GM12878 (cell line): ENCODE measurements at regions not wholly inside any gene's neighbourhood (a gene's known extent, or its start where the extent isn't known, plus 50 kb on each side); places are given as distances from the start of the nearest gene placed in this dataset.

Source experiments
- ATAC-seq: fragments of 200-7000 bp; cut with Tn5 transposase; 3 replicates; pipeline ENCODE4 v1.9.1; 2020; ENCODE audit warnings: mild to moderate bottlenecking, moderate library complexity
- BruUV-seq: library from RNA; stranded (reverse); fragments of 400-500 nt; replicated peaks from 2 replicates; lab custom pipeline; 2021; lab: Mats Ljungman, UMichigan
- CTCF ChIA-PET: fragments of 300-600 bp; sonication (Branson Sonifier 250); formaldehyde crosslinking; extraction: SDS; loops from one replicate; lab custom pipeline; 2021; ENCODE audit warnings: inconsistent platforms; lab: Yijun Ruan, JAX
- POLR2A ChIA-PET: fragments of 350-600 bp; formaldehyde crosslinking; extraction: SDS; loops from one replicate; lab custom pipeline; 2021; ENCODE audit warnings: inconsistent platforms; lab: Charles Lee
- RAD21 ChIA-PET: fragments of 300-600 bp; sonication (Branson Sonifier 250); formaldehyde crosslinking; loops from one replicate; lab custom pipeline; 2023; ENCODE audit warnings: antibody characterized with exemption; ENCODE audit not compliant: unreplicated experiment; lab: Charles Lee
- SMC1A ChIA-PET: fragments of 300-600 bp; sonication (Branson Sonifier 250); formaldehyde crosslinking; loops from one replicate; lab custom pipeline; 2023; ENCODE audit not compliant: unreplicated experiment, uncharacterized antibody; lab: Charles Lee
- DNase-seq: peaks from one replicate; pipeline ENCODE4 v3.0.0-alpha.2; 2011; ENCODE audit warnings: low read depth, low spot score
- FAIRE-seq: peaks from 3 replicates; lab custom pipeline; 2011; peaks lifted over from hg19 to GRCh38; lab: Jason Lieb, UNC
- H2AFZ ChIP-seq: 2 replicates; pipeline ENCODE4 v1.6.0; 2011; ENCODE audit warnings: low read depth, low read length, control low read depth; ENCODE audit not compliant: control insufficient read depth
- H3K27ac ChIP-seq: 2 replicates; pipeline ENCODE4 v1.5.1; 2011; ENCODE audit warnings: control low read depth; ENCODE audit not compliant: control insufficient read depth, insufficient read depth
- H3K27me3 ChIP-seq, 2 experiments: replicated peaks in 1 of 2; 2 replicates each; pipeline versions ENCODE4 v1.6.0 to v1.6.1; 2011; ENCODE audit warnings: low read length in 1 of 2; ENCODE audit not compliant: control insufficient read depth in 2 of 2, insufficient read depth in 2 of 2
- H3K36me3 ChIP-seq, 2 experiments: 2 replicates each; pipeline ENCODE4 v1.5.1; 2011; ENCODE audit warnings: low read length in 1 of 2; ENCODE audit not compliant: control insufficient read depth in 2 of 2, insufficient read depth in 2 of 2
- H3K4me1 ChIP-seq: 2 replicates; pipeline ENCODE4 v1.6.1; 2011; ENCODE audit warnings: mild to moderate bottlenecking, low read length, moderate library complexity, mixed read lengths; ENCODE audit not compliant: control insufficient read depth, insufficient read depth
- H3K4me2 ChIP-seq: 2 replicates; pipeline ENCODE4 v1.6.0; 2011; ENCODE audit warnings: control low read depth; ENCODE audit not compliant: control insufficient read depth, insufficient read depth
- H3K4me3 ChIP-seq: fragments of 200-600 bp; sonication (generic); 2 replicates; pipeline ENCODE4 v1.5.1; 2016
- H3K79me2 ChIP-seq: 2 replicates; pipeline ENCODE4 v1.6.0; 2011; ENCODE audit warnings: low read length; ENCODE audit not compliant: control insufficient read depth, insufficient read depth
- H3K9ac ChIP-seq: 2 replicates; pipeline ENCODE4 v1.8.0; 2011; ENCODE audit warnings: low read length, control low read depth, mixed read lengths; ENCODE audit not compliant: control insufficient read depth, insufficient read depth
- H3K9me3 ChIP-seq: replicated peaks from 3 replicates; pipeline ENCODE4 v1.5.1; 2011; ENCODE audit warnings: mild to moderate bottlenecking, low read length; ENCODE audit not compliant: control insufficient read depth, insufficient read depth
- H4K20me1 ChIP-seq: 2 replicates; pipeline ENCODE4 v1.6.0; 2011; ENCODE audit not compliant: control insufficient read depth, insufficient read depth
- BHLHE40 ChIP-seq, 2 experiments: fragments of 450-650 bp in 1 of 2; IDR thresholded peaks; 2 replicates each; pipeline ENCODE4 v1.6.1; 2011 to 2017; ENCODE audit warnings: low read depth in 2 of 2, borderline replicate concordance in 1 of 2, improper control_type of control experiment in 1 of 2, low read length in 1 of 2, mild to moderate bottlenecking in 1 of 2
- CBX3 ChIP-seq: fragments of 200-600 bp; sonication (generic); IDR thresholded peaks from 2 replicates; pipeline ENCODE4 v1.6.1; 2016; ENCODE audit warnings: low read depth, borderline replicate concordance
- DPF2 ChIP-seq: fragments of 450-650 bp; IDR thresholded peaks from 2 replicates; pipeline ENCODE4 v1.6.1; 2017; ENCODE audit warnings: mild to moderate bottlenecking
- IRF4 ChIP-seq: IDR thresholded peaks from 2 replicates; pipeline ENCODE4 v1.6.1; 2011; ENCODE audit warnings: low read depth, low read length
- MYC ChIP-seq: IDR thresholded peaks from 2 replicates; pipeline ENCODE4 v1.6.1; 2011; ENCODE audit warnings: mild to moderate bottlenecking, low read length, moderate library complexity, inconsistent platforms; ENCODE audit not compliant: insufficient read depth, insufficient replicate concordance, insufficient read length, severe bottlenecking
- NBN ChIP-seq: fragments of 450-650 bp; IDR thresholded peaks from 2 replicates; pipeline ENCODE4 v1.6.1; 2016
- RAD21 ChIP-seq: IDR thresholded peaks from 2 replicates; pipeline ENCODE4 v1.6.1; 2011; ENCODE audit warnings: mild to moderate bottlenecking, low read depth, low read length, moderate library complexity; ENCODE audit not compliant: insufficient read depth
- RAD51 ChIP-seq: fragments of 450-650 bp; IDR thresholded peaks from 2 replicates; pipeline ENCODE4 v1.6.1; 2016; ENCODE audit warnings: moderate library complexity, mild to moderate bottlenecking, inconsistent platforms
- SIN3A ChIP-seq: IDR thresholded peaks from 2 replicates; pipeline ENCODE4 v1.6.1; 2012; ENCODE audit warnings: low read depth, low read length, improper control_type of control experiment
- SREBF1 ChIP-seq: IDR thresholded peaks from 2 replicates; pipeline ENCODE4 v1.6.1; 2012; ENCODE audit warnings: mild to moderate bottlenecking, low read length
- STAT1 ChIP-seq: fragments of 450-650 bp; conservative IDR thresholded peaks from 2 replicates; pipeline ENCODE4 v1.6.1; 2014; ENCODE audit warnings: antibody characterized with exemption, mild to moderate bottlenecking
- TCF3 ChIP-seq: IDR thresholded peaks from 2 replicates; pipeline ENCODE4 v1.6.1; 2012; ENCODE audit warnings: low read depth, mild to moderate bottlenecking, low read length, borderline replicate concordance; ENCODE audit not compliant: insufficient read depth
- WGBS: methylation state at CpG from one replicate; pipeline ENCODE4 v1.1.6; 2016; ENCODE audit warnings: low lambda C conversion rate; ENCODE audit not compliant: insufficient replicate concordance, insufficient coverage; ENCODE audit errors: missing lambda C conversion rate; 5-methylcytosine and 5-hydroxymethylcytosine counted together
- in situ Hi-C: fragments of 300-500 bp; cut with MboI; formaldehyde crosslinking; loops from 9 replicates; pipeline ENCODE4 v1.14.3; 2018; ENCODE audit warnings: mixed read lengths
- intact Hi-C: fragments of 100-400 bp; cut with micrococcal nuclease; formaldehyde crosslinking; loops from one replicate; pipeline ENCODE4 v1.14.2; 2022; ENCODE audit not compliant: unreplicated experiment
- TF ChIP-seq, protein P1 (sequence below): fragments of 450-650 bp; IDR thresholded peaks from 2 replicates; pipeline ENCODE4 v1.6.1; 2016; ENCODE audit warnings: mild to moderate bottlenecking
- TF ChIP-seq, protein P2 (sequence below): fragments of 450-650 bp; IDR thresholded peaks from 2 replicates; pipeline ENCODE4 v1.6.1; 2016; ENCODE audit warnings: mild to moderate bottlenecking, moderate library complexity, borderline replicate concordance
- TF ChIP-seq, protein P3 (sequence below): IDR thresholded peaks from 2 replicates; pipeline ENCODE4 v1.6.1; 2011; ENCODE audit warnings: mild to moderate bottlenecking, low read depth, low read length, moderate library complexity; ENCODE audit not compliant: insufficient replicate concordance

DNA sequence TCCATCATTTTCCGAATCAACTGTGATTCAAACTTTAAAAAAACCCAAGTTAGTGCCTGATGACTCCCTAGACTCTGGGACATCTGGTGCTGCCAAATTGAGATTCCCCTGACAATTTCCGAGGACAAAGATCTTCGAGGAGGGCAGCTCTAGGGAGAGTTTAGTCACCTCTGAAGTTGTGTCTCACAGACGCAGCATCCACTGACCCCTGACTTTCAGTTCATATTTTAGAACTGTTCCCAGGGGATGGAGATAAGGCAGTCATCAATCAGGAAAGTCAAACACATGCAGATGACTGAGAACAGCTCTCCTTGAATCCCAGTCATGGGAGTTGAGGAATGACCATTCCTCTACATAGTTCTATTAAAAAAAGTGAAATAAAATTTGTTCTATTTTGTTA lies 643.9 kb downstream of the TRIML1 start:
- Histone ChIP-seq H2AFZ (no peak overlapping the region), H3K36me3 (no peaks in the 10 kb centered on the region), H3K27me3 (no peaks in the 10 kb centered on the region), H3K9me3 (no peaks in the 10 kb centered on the region), H4K20me1 (no peaks in the 10 kb centered on the region), H3K9ac (no peak overlapping the region), H3K4me3 (no peak overlapping the region), H3K27ac (no peak overlapping the region), H3K4me1 (no peaks in the 10 kb centered on the region), H3K79me2 (no peaks in the 10 kb centered on the region), H3K4me2 (no peak overlapping the region)
- POLR2A ChIA-PET: no interaction called here
- 11% methylated on average over 4 of the region's 4 CpGs for WGBS
- SMC1A ChIA-PET: no interaction called here
- in situ Hi-C loops (no loop called here), intact Hi-C loops (no loop called here)
- CTCF ChIA-PET: interaction anchor here (1.0 kb wide), 1 partner anchor 17 kb away, joined by 3 read pairs; no protein-coding TSS in a partner anchor
- RAD21 ChIA-PET: no interaction called here
- DNase-seq: no peak
- no TSS peak for BruUV-seq
- no peak for ATAC-seq
- FAIRE-seq: no peak
- TF ChIP-seq IRF4 (no peak), DPF2 (no peak), RAD51 (no peak), BHLHE40 (IDR thresholded peaks at IDR 0.05; ENCODE audit: borderline replicate concordance in 1 of 2, low read depth in 2 of 2, low read length in 1 of 2) (no peak), NBN (no peak), RAD21 (no peak), MYC (no peak), TCF3 (no peak), CBX3 (no peak), SIN3A (no peak), SREBF1 (no peak), STAT1 (no peak)
- TF ChIP-seq, protein P1, sequence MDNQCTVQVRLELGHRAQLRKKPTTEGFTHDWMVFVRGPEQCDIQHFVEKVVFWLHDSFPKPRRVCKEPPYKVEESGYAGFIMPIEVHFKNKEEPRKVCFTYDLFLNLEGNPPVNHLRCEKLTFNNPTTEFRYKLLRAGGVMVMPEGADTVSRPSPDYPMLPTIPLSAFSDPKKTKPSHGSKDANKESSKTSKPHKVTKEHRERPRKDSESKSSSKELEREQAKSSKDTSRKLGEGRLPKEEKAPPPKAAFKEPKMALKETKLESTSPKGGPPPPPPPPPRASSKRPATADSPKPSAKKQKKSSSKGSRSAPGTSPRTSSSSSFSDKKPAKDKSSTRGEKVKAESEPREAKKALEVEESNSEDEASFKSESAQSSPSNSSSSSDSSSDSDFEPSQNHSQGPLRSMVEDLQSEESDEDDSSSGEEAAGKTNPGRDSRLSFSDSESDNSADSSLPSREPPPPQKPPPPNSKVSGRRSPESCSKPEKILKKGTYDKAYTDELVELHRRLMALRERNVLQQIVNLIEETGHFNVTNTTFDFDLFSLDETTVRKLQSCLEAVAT: no peak
- TF ChIP-seq, protein P2, sequence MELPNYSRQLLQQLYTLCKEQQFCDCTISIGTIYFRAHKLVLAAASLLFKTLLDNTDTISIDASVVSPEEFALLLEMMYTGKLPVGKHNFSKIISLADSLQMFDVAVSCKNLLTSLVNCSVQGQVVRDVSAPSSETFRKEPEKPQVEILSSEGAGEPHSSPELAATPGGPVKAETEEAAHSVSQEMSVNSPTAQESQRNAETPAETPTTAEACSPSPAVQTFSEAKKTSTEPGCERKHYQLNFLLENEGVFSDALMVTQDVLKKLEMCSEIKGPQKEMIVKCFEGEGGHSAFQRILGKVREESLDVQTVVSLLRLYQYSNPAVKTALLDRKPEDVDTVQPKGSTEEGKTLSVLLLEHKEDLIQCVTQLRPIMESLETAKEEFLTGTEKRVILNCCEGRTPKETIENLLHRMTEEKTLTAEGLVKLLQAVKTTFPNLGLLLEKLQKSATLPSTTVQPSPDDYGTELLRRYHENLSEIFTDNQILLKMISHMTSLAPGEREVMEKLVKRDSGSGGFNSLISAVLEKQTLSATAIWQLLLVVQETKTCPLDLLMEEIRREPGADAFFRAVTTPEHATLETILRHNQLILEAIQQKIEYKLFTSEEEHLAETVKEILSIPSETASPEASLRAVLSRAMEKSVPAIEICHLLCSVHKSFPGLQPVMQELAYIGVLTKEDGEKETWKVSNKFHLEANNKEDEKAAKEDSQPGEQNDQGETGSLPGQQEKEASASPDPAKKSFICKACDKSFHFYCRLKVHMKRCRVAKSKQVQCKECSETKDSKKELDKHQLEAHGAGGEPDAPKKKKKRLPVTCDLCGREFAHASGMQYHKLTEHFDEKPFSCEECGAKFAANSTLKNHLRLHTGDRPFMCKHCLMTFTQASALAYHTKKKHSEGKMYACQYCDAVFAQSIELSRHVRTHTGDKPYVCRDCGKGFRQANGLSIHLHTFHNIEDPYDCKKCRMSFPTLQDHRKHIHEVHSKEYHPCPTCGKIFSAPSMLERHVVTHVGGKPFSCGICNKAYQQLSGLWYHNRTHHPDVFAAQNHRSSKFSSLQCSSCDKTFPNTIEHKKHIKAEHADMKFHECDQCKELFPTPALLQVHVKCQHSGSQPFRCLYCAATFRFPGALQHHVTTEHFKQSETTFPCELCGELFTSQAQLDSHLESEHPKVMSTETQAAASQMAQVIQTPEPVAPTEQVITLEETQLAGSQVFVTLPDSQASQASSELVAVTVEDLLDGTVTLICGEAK: no peak
- TF ChIP-seq, protein P3, sequence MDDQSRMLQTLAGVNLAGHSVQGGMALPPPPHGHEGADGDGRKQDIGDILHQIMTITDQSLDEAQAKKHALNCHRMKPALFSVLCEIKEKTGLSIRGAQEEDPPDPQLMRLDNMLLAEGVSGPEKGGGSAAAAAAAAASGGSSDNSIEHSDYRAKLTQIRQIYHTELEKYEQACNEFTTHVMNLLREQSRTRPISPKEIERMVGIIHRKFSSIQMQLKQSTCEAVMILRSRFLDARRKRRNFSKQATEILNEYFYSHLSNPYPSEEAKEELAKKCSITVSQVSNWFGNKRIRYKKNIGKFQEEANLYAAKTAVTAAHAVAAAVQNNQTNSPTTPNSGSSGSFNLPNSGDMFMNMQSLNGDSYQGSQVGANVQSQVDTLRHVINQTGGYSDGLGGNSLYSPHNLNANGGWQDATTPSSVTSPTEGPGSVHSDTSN: no peak
